Epithelial cell of esophagus (primary cell): ENCODE measurements at regions not wholly inside any gene's neighbourhood (a gene's known extent, or its start where the extent isn't known, plus 50 kb on each side); places are given as distances from the start of the nearest gene placed in this dataset.

Experiments
- DNase-seq: peaks from one replicate; pipeline ENCODE4 v3.0.0; 2010; ENCODE audit warnings: low read depth
- H3K4me3 ChIP-seq: 2 replicates; pipeline ENCODE4 v1.5.1; 2011; ENCODE audit warnings: mild to moderate bottlenecking, low read length, control low read depth
- CTCF ChIP-seq: IDR thresholded peaks from 2 replicates; pipeline ENCODE4 v1.5.1; 2011; ENCODE audit warnings: low read depth, mild to moderate bottlenecking, low read length, control low read depth, inconsistent platforms; ENCODE audit not compliant: insufficient read depth; ENCODE audit errors: missing control alignments

GRCh38 chr5:121138952-121139351 is 674.9 kb downstream of the PRR16 start:
- TF ChIP-seq CTCF: no peak
- no peak for DNase-seq
- no peak overlapping the region for H3K4me3 ChIP-seq

- no peak overlapping the region for H3K4me3 ChIP-seq
- TF ChIP-seq CTCF: peak; percentile 10
- peak; percentile 53 for DNase-seq
Observed at GRCh38 chr5:121144764-121145163, 680.7 kb downstream of the PRR16 start.

- no peak for TF ChIP-seq CTCF
- no peak overlapping the region for H3K4me3 ChIP-seq
- peak; percentile 34 for DNase-seq
Observed at GRCh38 chr5:121151534-121151933, 687.4 kb downstream of the PRR16 start.

GRCh38 chr5:121152411-121152810 is 688.3 kb downstream of the PRR16 start:
- DNase-seq: no peak
- no peak overlapping the region for H3K4me3 ChIP-seq
- TF ChIP-seq CTCF: no peak

- no peak for TF ChIP-seq CTCF
- H3K4me3 ChIP-seq: no peak overlapping the region
- no peak for DNase-seq
Observed at GRCh38 chr5:121156565-121156964, 692.5 kb downstream of the PRR16 start.

GRCh38 chr5:121158451-121158850 is 693.2 kb upstream of the FTMT start:
- no peak for DNase-seq
- TF ChIP-seq CTCF: no peak
- H3K4me3 ChIP-seq: no peak overlapping the region

- H3K4me3 ChIP-seq: no peak overlapping the region
- DNase-seq: no peak
- no peak for TF ChIP-seq CTCF
Observed at GRCh38 chr5:121160591-121160990, 691.1 kb upstream of the FTMT start.
